IPS DF 4.7 (cell line): ENCODE measurements at regions not wholly inside any gene's neighbourhood (a gene's known extent, or its start where the extent isn't known, plus 50 kb on each side); places are given as distances from the start of the nearest gene placed in this dataset.
A peak's percentile ranks its signal among the peaks of the same experiment; 100 is the strongest.
"Not testable (repeated sequence)": the region's sequence is repeated elsewhere in the genome, so short reads cannot be mapped to it uniquely, and the experiment has no call there.

ENCODE experiments used
- DNase-seq: peaks from one replicate; pipeline ENCODE4 v3.0.0-alpha.2; 2013; ENCODE audit warnings: low spot score; ENCODE audit errors: extremely low read depth

DNA sequence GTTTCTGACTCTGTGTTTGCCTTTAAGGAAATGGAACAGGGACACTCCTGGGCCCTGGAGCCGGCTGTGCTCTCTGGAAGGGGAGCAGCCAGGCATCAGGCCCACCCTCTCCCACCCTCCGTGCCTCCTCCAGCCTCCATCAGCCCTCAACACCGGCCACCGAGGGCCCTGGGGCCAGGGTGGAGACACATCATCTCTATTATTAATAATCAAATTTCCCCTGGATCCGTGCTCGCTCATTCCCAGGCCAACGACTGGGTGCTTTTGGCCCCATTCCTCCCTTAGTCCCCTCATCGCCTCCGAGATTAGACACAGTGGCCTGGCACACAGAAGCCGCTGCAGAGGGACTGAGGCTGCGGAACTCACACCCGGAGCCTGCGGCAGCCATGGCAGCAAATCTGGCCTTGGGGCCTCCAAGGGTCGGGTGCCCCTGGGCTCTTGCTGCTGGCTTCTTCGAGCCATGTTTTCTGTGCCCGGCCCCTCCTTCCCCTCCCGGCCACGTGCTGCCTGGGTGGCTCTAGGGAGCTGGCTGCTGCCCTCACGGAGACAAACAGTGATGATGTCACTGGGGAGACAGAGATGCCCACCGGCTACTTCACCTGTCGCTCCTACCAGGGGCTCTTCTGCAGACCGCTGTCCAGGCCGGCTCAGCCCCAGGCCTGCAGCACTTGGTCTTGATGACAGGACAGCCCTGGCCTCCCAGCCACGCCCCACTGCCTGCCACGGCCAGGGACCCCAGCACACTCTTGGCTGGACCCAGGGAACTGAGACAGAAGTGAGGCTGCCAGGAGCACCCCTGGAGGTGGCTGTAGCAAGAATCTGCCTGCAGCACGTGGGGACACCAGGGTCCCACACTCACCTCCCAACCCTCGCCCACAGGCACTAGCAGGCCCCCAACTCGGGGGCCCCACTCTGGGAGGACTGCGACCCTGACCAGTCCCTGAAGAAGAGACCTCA, 76.6 kb upstream of the PPP1R26 start:
- DNase-seq: no peak

DNA sequence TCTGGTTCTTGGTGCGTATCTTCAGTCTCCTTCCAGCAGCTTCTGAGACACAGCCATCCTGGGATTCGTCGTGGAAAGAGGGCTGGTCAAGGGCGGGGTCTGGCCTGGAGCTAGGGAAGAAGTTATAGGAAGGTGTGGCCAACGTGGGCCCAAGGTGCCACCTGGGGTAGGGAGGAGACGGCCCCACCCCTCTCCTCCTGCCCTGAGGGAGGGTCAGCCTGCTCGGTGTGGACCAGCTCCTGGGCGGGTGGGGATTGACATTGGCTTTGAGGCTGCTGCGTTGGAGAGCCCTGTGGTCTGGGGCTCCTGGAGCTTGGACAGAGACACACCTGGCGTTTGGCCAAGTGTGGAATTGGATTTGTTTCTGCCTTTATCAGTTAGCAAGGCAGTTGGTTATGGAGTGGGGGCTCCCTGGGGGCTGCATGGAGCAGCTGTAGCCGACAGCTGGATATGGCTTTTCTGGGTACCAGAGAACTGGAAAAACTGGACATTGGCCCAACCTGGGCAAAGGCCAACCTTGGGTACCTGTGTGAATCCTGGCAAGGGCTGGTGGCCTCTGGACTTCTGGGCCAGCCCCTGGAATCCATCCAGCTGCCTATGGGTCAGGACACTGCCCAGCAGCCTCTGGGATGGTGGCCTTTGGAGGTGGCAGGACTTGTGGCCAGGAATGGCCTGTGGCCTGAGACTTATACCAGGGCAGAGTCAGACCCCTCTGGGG, 75.7 kb upstream of the PPP1R26 start:
- DNase-seq: no peak

DNA sequence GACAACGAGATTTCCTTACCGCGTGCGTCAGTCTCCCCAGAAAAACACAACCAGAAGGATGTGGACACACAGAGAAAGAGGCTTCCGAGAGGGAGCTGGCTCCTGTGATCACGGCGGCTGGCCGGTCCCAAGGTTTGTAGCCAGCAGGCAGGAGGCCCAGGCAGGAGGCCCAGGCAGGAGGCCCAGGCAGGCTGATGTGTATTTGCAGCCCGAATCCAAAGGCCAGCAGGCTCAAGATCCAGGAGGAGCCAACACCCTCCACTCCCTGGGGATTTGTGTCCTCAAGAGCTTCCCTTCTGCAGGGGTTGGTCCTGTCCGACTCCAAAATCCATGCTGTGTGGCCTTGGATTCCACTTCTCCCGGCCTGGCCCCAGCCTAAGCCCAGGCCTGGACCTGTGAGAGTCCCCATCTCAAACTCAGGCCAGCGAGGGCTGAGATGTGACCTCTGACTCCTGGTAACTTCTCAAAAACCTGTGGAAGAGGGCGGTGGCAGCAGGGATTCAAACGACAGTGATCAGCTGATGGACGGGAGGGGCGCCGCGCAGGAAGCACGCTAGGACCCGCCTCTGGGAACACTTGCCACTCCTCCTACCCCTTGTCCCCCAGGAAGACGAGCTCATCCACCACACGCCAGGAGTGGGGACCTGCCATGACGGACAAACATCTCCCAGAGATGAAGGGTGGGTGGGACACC, 75.0 kb upstream of the PPP1R26 start:
- DNase-seq: no peak

DNA sequence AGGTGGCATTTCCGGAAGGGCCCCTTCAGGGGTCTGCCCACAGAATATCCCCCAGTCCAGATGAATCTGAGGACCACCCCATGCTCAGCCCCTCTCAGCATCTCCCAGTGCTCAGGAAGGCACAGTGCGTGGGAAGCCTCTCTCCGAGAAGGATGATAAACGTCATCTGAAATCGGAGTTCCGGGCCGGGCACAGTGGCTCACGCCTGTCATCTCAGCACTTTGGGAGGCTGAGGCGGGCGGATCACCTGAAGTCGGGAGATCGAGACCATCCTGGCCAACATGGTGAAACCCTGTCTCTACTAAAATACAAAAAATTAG, 74.5 kb upstream of the PPP1R26 start:
- DNase-seq: not testable (repeated sequence)

DNA sequence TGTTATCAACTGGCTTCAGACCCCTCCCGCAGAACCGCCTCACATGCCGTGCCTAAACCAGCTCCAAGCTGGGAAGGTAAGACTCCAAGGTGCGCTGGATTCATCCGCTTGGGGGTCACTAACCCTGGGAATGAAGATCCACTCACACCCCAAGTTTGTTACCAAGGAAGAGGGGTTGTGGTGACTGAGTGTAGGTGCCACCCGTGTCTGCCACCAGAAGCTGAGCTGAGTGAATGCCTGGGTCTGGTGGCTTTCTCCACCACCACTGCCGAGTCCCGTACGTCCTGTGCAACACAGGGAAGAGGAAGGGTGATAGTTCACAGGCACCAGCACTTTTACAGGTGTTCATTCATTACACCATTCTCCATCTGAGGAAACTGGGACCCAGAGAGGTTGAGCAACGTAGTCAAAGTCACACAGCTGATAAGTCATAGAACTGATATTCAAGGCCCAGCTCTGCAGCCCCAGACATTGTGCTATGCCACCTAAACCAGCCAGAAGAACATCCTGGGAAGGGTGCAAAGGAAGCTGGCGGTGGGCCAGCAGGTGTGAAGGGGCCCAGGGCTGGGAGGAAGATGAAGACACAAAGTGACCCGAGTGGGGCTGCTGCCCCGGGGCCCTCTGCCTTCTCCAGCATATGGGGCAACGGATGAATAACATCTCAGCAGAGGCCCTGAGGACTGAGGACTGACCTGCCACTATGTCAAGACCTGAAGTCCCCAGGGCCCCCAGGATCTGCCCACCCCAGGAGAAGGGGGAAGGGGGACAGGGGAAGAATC, 70.9 kb upstream of the PPP1R26 start:
- DNase-seq: no peak

DNA sequence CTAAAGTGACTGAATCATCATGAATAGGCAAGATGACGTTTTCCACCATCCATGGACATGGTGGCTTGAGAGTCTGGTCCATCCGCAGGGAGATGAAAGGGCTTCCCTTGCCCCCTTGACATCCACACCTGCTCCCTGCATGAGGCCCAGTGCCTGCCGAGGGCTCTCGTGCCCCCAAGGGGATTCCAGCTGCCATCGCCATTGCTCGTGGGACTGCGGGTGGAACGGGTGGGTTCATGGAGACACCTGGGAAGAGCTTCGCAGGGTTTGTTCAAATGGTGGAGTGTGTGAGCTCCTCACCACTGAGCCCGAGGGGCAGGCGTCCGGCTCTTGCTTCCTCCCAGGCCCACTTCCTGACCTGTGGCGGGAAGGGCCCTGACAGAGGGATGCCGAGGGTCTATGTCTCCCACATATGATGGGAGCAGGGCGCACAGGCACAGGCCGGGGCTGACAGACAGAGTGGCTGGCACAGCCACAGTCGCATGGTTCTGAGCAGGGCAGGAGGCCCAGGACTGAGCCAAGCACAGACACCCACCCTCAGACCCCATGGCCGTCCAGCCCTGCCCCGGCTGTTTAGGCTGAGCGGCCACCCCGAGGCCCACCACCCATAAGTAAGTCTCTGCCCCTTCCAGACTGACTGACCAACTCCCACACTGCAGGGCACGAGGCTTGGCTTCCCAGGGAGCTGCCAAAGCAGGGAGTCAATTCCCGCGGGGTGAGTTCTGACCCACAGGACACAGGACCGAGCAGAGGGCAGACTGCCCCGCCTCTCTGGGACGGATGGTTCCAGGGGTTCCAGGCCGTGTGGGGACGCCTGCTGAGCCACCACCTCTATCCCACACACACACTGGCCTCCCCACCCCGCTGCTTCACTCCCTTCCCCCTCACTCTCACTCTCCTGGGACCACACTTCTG, 70.0 kb upstream of the PPP1R26 start:
- DNase-seq: no peak

DNA sequence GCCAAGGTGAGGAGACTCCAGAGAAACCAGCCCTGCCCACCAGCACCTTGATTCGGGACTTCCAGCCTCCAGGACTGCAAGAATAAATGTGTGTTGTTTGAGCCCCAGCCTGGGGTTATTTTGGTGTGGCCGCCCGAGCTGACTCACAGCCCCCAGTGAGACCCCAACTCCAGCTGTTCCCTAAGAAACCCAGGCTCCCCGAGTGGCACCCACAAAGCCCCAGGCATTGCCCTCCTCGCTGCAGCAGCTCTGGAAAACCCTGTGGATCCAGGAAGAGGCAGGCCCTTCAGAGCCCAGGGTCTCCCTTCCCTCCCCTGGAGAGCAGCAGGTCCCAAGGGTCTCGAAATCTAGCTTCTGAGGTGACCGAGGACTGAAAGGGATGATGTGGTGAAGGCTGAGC, 69.2 kb upstream of the PPP1R26 start:
- no peak for DNase-seq

DNA sequence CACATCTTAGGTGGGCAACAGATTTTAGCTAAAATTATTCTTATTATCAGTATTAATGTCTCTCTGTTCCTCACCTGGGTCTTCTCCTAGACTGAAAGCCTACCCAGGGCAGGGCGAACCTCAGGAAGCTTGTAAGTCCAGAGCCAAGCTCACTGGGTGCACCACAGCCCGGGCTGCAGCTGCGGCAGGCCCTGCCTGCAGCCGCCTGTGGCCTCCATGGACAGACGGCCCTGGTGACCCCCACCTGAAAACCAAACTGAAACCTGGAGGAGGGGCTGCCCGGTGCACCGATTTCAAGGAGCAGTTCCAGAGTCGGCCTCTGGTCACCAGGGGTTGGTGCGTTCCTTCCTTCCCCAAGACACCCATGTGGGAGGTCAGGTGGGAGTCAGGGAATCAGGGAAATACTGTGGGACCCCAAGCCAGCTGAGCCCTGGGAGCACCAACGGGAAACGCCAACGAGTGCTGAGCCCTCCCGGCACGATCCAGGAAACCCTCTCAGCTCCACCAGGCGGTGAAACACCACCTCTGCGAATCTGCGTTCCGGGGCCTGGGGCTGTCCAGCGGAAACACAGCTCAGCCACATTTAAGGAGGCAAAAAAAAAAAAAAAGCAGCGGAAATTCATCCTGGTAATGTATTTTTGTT, 68.6 kb upstream of the PPP1R26 start:
- DNase-seq: no peak

DNA sequence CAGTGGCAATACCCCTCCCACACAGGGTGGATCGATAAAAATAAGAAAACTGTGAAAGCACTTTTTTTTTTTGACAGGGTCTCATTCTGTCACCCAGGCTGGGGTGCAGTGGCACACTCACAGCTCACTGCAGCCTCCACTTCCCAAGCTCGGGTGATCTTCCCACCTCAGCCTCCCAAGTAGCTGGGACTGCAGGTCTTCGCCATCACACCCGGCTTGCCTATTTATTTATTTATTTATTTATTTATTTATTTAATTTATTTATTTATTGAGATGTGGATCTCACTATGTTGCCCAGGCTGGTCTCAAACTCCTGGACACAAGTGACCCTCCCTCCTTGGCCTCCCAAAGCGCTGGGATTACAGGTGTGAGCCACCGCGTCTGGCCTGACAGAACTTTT, 68.0 kb upstream of the PPP1R26 start:
- DNase-seq: not testable (repeated sequence)

DNA sequence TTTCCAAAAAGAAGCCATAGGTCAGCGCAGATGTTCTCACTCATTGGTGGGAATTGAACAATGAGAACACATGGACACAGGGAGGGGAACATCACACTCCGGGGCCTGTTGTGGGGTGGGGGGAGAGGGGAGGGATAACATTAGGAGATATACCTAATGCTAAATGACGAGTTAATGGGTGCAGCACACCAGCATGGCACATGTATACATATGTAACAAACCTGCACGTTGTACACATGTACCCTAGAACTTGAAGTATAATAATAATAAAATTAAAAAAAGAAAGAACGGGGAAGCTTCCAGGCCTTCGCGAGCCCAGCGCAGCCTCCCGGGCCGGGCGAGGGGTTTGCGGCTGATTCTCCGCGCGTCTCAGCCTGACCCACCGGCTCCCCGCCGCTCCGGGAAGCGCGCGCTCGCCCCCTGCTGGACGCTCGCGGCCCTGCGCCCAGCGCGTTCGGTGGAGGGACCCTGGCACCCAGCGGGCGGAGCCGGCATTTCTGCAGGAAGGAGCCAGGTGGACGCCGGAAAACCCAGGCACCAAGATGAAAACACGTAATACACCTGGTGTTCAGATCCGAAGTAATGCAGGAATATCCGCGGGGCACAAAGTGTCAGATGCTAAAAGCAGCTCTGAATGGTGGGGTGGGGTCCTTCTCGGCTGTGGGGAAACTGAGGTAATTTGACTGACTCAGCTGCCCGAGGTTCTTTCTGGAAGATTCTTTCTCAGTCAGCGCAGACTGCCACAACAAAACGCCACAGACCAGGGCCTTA, 67.1 kb upstream of the PPP1R26 start:
- peak; percentile 36 for DNase-seq

DNA sequence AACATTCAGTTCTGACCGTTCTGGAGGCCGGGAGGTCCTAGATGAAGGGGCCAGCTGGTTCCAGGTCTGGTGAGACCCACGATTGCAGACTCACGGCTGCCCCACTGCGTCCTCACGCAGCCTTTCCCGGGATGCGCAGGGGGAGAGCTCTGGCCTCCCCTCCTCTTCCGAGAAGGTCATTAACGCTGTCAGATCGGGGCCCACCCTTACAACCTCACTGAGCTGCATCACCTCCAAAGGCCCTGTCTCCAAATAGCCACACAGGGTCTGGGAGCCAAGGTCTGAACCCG, 66.6 kb upstream of the PPP1R26 start:
- no peak for DNase-seq

DNA sequence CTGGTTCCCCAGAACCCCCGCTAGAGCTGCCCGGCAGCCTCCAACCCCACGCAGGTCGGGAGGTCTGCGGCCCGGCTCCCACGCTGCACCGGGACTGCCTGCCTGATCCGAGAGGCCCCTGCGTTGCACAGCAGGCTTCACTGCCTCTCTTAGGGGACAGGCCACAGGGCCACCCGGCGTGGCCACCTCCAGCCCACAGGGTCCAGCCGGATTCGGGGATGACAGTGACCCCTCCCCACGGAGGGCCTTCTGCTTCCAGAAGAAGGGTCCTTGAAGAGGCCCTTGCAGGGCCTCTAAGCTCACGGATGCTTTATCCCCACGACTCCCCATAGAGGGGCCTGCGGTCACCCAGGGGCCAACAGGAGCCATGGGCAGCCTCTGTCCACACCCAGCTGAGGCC, 66.1 kb upstream of the PPP1R26 start:
- no peak for DNase-seq

DNA sequence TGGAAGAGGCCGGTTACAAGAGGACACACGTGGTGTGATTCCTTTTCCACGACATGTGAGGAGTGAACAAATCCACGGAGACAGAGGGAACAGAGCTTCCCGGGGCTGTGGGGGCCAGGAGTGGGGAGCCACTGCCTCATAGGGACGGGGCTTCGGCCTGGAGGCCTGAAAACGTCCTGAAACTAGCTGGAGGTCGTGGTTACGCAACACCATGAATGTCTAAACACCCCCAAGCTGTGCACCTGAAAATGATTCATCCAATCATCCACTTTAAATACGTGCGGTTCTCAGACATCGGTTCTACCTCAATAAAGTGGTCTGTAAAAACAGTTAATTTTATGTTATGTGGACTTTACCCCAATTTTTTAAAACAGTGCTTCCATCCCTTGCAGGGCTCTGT, 65.3 kb upstream of the PPP1R26 start:
- DNase-seq: no peak

DNA sequence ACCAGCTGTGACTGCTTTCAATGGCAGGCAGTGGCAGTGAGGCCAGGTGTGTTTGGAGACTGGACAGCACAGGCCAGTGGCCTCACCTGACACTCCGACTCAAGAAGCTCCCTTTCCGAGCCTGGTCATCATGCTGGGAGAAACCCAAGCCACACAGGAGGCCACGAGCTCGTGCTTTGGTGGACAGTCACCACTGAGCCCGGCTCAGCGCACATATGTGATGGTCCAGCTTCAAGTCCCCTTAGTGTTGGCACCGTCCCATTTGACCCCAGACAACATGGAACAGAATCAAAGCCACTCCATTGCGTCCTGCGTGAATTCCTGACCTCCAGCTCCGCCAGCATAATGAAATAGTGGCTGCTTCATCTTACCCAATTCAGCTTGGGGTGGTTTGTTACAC, 64.0 kb upstream of the PPP1R26 start:
- DNase-seq: no peak

DNA sequence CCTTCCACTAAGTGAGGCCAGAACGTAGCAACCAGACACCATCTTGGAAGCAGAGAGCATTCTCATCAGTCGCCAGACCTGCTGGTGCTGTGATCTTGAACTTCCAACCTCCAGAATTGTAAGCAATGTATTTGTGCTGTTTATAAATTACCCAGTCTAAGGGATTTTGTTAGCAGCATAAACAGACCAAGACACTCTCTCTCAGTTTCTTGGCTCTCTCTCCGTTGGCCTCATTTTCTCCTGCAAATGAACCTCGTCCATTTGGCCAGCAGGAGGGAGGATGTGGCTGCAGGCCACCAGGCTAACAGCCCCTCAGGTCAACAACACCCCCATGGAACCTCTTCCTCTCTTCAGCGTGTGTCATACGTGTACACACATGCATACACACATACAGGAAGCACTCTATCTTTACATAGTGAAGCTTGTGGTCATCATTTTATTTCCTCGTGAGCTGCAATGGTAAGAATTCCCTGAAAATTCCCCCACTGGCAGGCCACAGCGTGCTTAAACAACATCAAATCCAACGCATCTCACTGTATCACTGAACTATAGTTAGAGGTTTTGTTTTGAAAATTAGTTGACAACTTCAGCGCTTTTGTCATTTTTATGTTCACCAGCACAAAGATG, 62.8 kb upstream of the PPP1R26 start:
- no peak for DNase-seq

DNA sequence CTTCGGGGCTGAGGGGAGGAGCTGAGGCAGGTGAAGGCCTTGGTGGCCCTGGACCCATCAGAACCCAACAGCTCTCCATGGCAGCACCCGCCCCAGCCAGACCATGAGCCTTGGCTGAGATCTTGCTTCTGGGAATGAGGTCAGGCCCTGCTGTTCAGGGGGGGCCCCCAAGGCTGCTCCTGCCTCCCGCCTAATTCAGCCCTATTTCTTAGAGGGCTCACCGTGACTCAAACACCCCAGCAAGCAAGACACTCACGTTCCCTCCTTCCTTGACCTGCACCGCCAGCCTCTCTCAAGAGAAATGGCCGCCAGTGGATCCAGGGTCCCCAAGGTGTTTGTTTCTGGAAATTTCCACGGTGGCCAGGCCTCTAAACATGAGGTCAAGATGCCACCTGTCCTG, 61.4 kb upstream of the PPP1R26 start:
- DNase-seq: no peak

DNA sequence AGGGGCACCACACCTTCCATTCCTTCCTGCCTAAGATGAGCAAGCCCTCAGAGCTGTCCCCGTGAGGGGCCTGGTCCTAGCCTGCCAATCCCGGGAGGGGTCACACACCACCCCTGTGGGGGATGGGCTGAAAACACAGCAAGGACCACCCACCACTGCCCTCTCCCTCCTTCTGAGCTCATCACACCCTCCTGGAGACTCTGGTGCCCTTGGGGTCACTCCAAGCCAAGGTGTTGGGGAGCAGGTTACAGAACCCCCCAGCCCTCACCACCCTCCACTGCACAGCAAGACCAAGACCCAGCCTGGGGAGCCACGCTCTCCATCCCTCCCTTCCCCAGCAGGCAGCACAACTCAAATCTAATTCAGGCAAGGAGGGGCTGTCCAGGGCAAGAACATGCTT, 60.5 kb upstream of the PPP1R26 start:
- DNase-seq: no peak

DNA sequence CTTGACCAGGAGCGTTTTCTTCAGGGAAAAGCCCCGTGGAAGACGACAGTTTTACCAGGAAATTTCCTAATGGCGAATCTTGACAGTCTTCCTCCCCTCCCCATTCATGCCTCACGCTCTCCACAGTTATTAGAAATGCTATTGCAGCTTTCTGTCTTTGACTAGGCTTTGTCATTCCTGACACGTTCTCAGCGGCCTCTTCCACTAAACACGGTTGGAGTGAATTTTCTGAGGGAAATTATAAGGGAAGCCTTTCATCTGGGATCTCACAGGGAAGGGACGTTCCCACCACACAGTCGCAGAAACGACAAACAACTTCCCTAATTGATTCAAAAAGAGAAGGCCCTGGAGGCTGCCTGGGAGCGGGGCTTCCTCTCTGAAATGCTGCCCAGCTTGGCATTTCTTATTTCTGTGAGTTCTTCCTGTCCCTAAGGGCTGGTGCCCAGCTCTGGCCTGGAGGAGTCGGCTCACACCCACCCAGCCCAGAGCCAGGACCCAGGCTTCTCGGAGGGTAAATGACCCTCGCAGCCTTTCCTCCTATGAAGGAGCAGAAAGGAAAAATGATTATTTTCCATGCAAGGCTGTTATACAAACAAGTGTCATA, 57.1 kb upstream of the PPP1R26 start:
- DNase-seq: no peak

DNA sequence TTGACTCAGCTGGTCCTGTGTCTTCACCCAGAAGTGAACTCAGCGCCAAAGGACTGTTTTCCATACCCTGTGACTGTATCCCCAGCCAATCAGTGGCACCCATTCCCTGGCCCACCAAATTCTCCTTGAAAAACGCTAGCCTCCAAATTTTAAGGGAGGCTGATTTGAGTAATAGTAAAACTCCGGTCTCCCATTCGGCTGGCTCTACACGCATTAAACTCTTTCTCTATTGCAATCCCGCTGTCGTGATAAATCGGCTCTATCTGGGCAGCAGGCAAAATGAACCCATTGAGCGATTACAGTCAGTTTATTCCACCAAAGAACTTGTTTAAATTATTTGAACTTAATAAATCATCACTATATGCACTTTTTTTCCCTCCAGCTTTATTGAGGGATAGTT, 55.9 kb upstream of the PPP1R26 start:
- DNase-seq: no peak
